ENCODE measurements at regions not wholly inside any gene's neighbourhood (a gene's known extent, or its start where the extent isn't known, plus 50 kb on each side); places are given as distances from the start of the nearest gene placed in this dataset.
"Not testable (repeated sequence)": the region's sequence is repeated elsewhere in the genome, so short reads cannot be mapped to it uniquely, and the experiment has no call there.

GRCh38 chr14:106184771-106185170 is 658.4 kb downstream of the TMEM121 start:
- DNase-seq = not testable (repeated sequence)

- DNase-seq = not testable (repeated sequence)
Measured at GRCh38 chr14:106185174-106185836, 658.9 kb downstream of the TMEM121 start.

- DNase-seq = no peak
Measured at GRCh38 chr14:106185837-106186233, 659.5 kb downstream of the TMEM121 start.

GRCh38 chr14:106187216-106187615 is 660.8 kb downstream of the TMEM121 start:
- DNase-seq = no peak

GRCh38 chr14:106192701-106193100 is 666.3 kb downstream of the TMEM121 start:
- not testable (repeated sequence) for DNase-seq

GRCh38 chr14:106196459-106196858 is 670.1 kb downstream of the TMEM121 start:
- DNase-seq = not testable (repeated sequence)

GRCh38 chr14:106197264-106197663 is 670.9 kb downstream of the TMEM121 start:
- DNase-seq = not testable (repeated sequence)

- DNase-seq = no peak
Measured at GRCh38 chr14:106199097-106199496, 672.7 kb downstream of the TMEM121 start.

GRCh38 chr14:106200541-106201315 is 674.3 kb downstream of the TMEM121 start:
- DNase-seq = no peak

- no peak for DNase-seq
Measured at GRCh38 chr14:106201376-106201775, 675.0 kb downstream of the TMEM121 start.

GRCh38 chr14:106203438-106203837 is 677.1 kb downstream of the TMEM121 start:
- DNase-seq = no peak

- DNase-seq = no peak
Measured at GRCh38 chr14:106204063-106204462, 677.7 kb downstream of the TMEM121 start.

- DNase-seq = no peak
Measured at GRCh38 chr14:106207316-106207715, 680.9 kb downstream of the TMEM121 start.

GRCh38 chr14:106208794-106209193 is 682.4 kb downstream of the TMEM121 start:
- DNase-seq = no peak

- no peak for DNase-seq
Measured at GRCh38 chr14:106209755-106210154, 683.4 kb downstream of the TMEM121 start.

GRCh38 chr14:106210650-106211049 is 684.3 kb downstream of the TMEM121 start:
- DNase-seq = no peak

GRCh38 chr14:106211334-106211900 is 685.0 kb downstream of the TMEM121 start:
- DNase-seq = no peak

- DNase-seq = no peak
Measured at GRCh38 chr14:106215229-106215628, 688.8 kb downstream of the TMEM121 start.

- DNase-seq = no peak
Measured at GRCh38 chr14:106216679-106217078, 690.3 kb downstream of the TMEM121 start.

GRCh38 chr14:106218174-106218573 is 691.8 kb downstream of the TMEM121 start:
- DNase-seq = no peak

GRCh38 chr14:106222311-106222710 is 695.9 kb downstream of the TMEM121 start:
- DNase-seq = no peak

- DNase-seq = no peak
Measured at GRCh38 chr14:106222731-106223130, 696.3 kb downstream of the TMEM121 start.

GRCh38 chr14:106227793-106228192 is 701.4 kb downstream of the TMEM121 start:
- DNase-seq = no peak

- no peak for DNase-seq
Measured at GRCh38 chr14:106228541-106229158, 702.3 kb downstream of the TMEM121 start.

Measured in HCEC 1CT (cell line).